Astrocyte (in vitro differentiated cells and primary cell): ENCODE measurements at regions not wholly inside any gene's neighbourhood (a gene's known extent, or its start where the extent isn't known, plus 50 kb on each side); places are given as distances from the start of the nearest gene placed in this dataset.

Experiments used
- EZH2 ChIP-seq: IDR thresholded peaks from 2 replicates; pipeline ENCODE4 v1.6.1; 2012; ENCODE audit warnings: mild to moderate bottlenecking, low read length, inconsistent platforms; ENCODE audit not compliant: insufficient read depth
- TF ChIP-seq, protein P1 (sequence below): IDR thresholded peaks from 2 replicates; pipeline ENCODE4 v1.5.1; 2011; ENCODE audit warnings: low read depth, mild to moderate bottlenecking, inconsistent platforms, low read length, moderate library complexity; ENCODE audit not compliant: insufficient read depth

DNA sequence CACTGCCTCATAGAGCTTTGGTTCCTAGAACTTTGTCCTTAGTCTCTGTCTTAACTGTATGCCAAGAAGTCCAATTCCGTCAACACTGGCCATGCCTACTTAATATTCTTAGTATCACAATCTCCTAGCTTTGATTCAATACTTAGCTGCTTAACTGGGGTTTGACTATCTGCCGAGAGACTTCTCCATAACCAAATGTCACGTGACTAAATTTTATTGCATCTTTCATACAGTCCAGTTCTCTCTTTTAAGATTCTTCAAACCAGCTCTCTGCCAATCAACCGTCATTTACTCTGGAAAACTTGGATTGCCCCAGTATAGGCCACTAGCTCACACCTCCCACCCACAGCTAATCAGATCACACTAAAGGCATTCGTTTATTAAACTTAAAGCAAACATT, 122.8 kb downstream of the ATXN7L3B start:
- TF ChIP-seq, protein P1, sequence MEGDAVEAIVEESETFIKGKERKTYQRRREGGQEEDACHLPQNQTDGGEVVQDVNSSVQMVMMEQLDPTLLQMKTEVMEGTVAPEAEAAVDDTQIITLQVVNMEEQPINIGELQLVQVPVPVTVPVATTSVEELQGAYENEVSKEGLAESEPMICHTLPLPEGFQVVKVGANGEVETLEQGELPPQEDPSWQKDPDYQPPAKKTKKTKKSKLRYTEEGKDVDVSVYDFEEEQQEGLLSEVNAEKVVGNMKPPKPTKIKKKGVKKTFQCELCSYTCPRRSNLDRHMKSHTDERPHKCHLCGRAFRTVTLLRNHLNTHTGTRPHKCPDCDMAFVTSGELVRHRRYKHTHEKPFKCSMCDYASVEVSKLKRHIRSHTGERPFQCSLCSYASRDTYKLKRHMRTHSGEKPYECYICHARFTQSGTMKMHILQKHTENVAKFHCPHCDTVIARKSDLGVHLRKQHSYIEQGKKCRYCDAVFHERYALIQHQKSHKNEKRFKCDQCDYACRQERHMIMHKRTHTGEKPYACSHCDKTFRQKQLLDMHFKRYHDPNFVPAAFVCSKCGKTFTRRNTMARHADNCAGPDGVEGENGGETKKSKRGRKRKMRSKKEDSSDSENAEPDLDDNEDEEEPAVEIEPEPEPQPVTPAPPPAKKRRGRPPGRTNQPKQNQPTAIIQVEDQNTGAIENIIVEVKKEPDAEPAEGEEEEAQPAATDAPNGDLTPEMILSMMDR = no peak
- TF ChIP-seq EZH2 = no peak
